ENCODE measurements at regions not wholly inside any gene's neighbourhood (a gene's known extent, or its start where the extent isn't known, plus 50 kb on each side); places are given as distances from the start of the nearest gene placed in this dataset.
"Not testable (repeated sequence)": the region's sequence is repeated elsewhere in the genome, so short reads cannot be mapped to it uniquely, and the experiment has no call there.

GRCh38 chr5:2071562-2071961 lies 188.8 kb upstream of the IRX4 start:
- BruUV-seq (replicated peaks), result no TSS peak
- intact Hi-C loops (cut with micrococcal nuclease), result loop anchor here (1.0 to 10.0 kb wide), 2 partner anchors 80 to 673 kb away; no protein-coding TSS in a partner anchor
- TF ChIP-seq CTCF (IDR thresholded peaks at IDR 0.05; ENCODE audit: unreplicated experiment), result no peak
- ChIA-PET POLR2A (no interaction called here), CTCF (interaction anchor here (1.2 kb wide), 1 partner anchor 8 kb away, joined by 3 read pairs; no protein-coding TSS in a partner anchor)
- Mint-ChIP-seq H3K27ac (ENCODE audit: low read depth, unreplicated experiment) (peak overlapping the region; percentile 1), H3K4me1 (ENCODE audit: insufficient read depth, unreplicated experiment) (no peaks in the 10 kb centered on the region), H3K27me3 (ENCODE audit: insufficient read depth, unreplicated experiment) (peaks cover 9% of the 10 kb centered on the region), H3K36me3 (ENCODE audit: insufficient read depth, unreplicated experiment) (no peaks in the 10 kb centered on the region), H3K9me3 (ENCODE audit: unreplicated experiment) (no peaks in the 10 kb centered on the region), H3K4me3 (ENCODE audit: unreplicated experiment) (no peak overlapping the region)
- no peak for DNase-seq (ENCODE audit: unreplicated experiment)

GRCh38 chr5:2070787-2071186 lies 188.1 kb upstream of the IRX4 start:
- POLR2A ChIA-PET; H3K4me3 Mint-ChIP-seq (ENCODE audit: unreplicated experiment); BruUV-seq (replicated peaks); H3K36me3 Mint-ChIP-seq (ENCODE audit: insufficient read depth, unreplicated experiment); H3K9me3 Mint-ChIP-seq (ENCODE audit: unreplicated experiment); H3K27me3 Mint-ChIP-seq (ENCODE audit: insufficient read depth, unreplicated experiment); H3K27ac Mint-ChIP-seq (ENCODE audit: low read depth, unreplicated experiment); H3K4me1 Mint-ChIP-seq (ENCODE audit: insufficient read depth, unreplicated experiment): not testable (repeated sequence)
- CTCF ChIA-PET, result interaction anchor here (0.7 kb wide), 1 partner anchor 777 kb away, joined by 4 read pairs; no protein-coding TSS in a partner anchor
- TF ChIP-seq CTCF (IDR thresholded peaks at IDR 0.05; ENCODE audit: unreplicated experiment), result peak; percentile 19
- peak; percentile 71 for DNase-seq (ENCODE audit: unreplicated experiment)
- intact Hi-C loops (cut with micrococcal nuclease), result loop anchor here (1.0 to 10.0 kb wide), 2 partner anchors 81 to 674 kb away; no protein-coding TSS in a partner anchor

DNA sequence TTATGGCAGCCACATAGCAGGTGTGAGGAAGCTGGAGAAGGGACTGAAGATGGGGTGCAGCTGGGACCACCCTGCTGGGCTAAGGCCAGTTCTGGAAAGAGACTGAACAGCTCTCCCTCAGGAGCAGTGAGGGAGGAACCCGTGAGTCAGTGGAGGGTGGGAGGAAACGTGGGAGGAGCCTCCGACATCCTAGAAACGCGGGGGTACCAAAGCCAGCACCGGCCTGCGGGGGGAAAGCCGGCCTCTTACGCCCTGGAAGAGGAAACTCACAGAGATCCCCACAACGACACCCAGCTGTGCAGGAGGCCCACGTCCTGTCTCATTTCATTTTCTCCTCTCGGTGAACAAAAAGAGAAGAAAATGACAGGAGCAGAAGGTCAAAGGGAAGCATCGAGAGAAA lies 185.8 kb upstream of the IRX4 start:
- Mint-ChIP-seq H3K4me3 (ENCODE audit: unreplicated experiment) (no peak overlapping the region), H3K27ac (ENCODE audit: low read depth, unreplicated experiment) (peak overlapping the region; percentile 77), H3K36me3 (ENCODE audit: insufficient read depth, unreplicated experiment) (no peaks in the 10 kb centered on the region), H3K4me1 (ENCODE audit: insufficient read depth, unreplicated experiment) (no peaks in the 10 kb centered on the region), H3K27me3 (ENCODE audit: insufficient read depth, unreplicated experiment) (peaks cover 20% of the 10 kb centered on the region), H3K9me3 (ENCODE audit: unreplicated experiment) (no peaks in the 10 kb centered on the region)
- intact Hi-C loops (cut with micrococcal nuclease), result no loop called here
- no TSS peak for BruUV-seq (replicated peaks)
- ChIA-PET POLR2A (no interaction called here), CTCF (interaction anchor here (0.5 to 0.6 kb wide), 2 partner anchors 8 to 15 kb away, joined by 3 read pairs; no protein-coding TSS in a partner anchor)
- no peak for DNase-seq (ENCODE audit: unreplicated experiment)
- TF ChIP-seq CTCF (IDR thresholded peaks at IDR 0.05; ENCODE audit: unreplicated experiment), result no peak

DNA sequence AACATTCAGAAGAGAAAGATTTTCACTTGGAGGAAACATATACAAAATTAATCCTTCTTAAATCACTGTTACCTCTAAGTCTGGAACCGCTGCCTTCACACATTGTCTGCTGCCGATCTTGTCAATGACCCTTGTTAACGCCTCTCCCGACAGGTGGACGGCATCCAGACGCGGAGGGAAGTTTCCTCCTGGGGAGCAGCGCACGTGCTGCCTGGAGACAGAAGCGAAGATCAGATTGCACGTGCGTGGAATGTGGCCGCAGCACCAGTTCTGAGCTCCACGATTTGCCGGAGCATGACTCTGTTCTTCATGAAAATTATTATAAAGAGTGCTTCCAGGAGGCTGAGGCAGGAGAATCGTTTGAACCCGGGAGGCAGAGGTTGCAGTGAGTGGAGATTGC lies 183.6 kb upstream of the IRX4 start:
- CTCF ChIA-PET, result no interaction called here
- Mint-ChIP-seq H3K4me1 (ENCODE audit: insufficient read depth, unreplicated experiment) (no peaks in the 10 kb centered on the region), H3K4me3 (ENCODE audit: unreplicated experiment) (no peak overlapping the region), H3K36me3 (ENCODE audit: insufficient read depth, unreplicated experiment) (no peaks in the 10 kb centered on the region), H3K9me3 (ENCODE audit: unreplicated experiment) (peaks cover 6% of the 10 kb centered on the region), H3K27me3 (ENCODE audit: insufficient read depth, unreplicated experiment) (peaks cover 34% of the 10 kb centered on the region), H3K27ac (ENCODE audit: low read depth, unreplicated experiment) (no peak overlapping the region)
- TF ChIP-seq CTCF (IDR thresholded peaks at IDR 0.05; ENCODE audit: unreplicated experiment), result no peak
- BruUV-seq (replicated peaks), result no TSS peak
- DNase-seq (ENCODE audit: unreplicated experiment), result no peak
- intact Hi-C loops (cut with micrococcal nuclease), result no loop called here
- POLR2A ChIA-PET, result no interaction called here

GRCh38 chr5:2063380-2063779 lies 180.7 kb upstream of the IRX4 start:
- H3K9me3 Mint-ChIP-seq (ENCODE audit: unreplicated experiment); CTCF ChIA-PET; H3K36me3 Mint-ChIP-seq (ENCODE audit: insufficient read depth, unreplicated experiment); DNase-seq (ENCODE audit: unreplicated experiment); BruUV-seq (replicated peaks); H3K4me1 Mint-ChIP-seq (ENCODE audit: insufficient read depth, unreplicated experiment); H3K27ac Mint-ChIP-seq (ENCODE audit: low read depth, unreplicated experiment); H3K4me3 Mint-ChIP-seq (ENCODE audit: unreplicated experiment); intact Hi-C loops (cut with micrococcal nuclease); POLR2A ChIA-PET: not testable (repeated sequence)
- H3K27me3 Mint-ChIP-seq (ENCODE audit: insufficient read depth, unreplicated experiment), result peaks cover 55% of the 10 kb centered on the region

Measured in MCF 10A (cell line).